C1 segment of cervical spinal cord (tissue), 14 donors: ENCODE measurements at regions not wholly inside any gene's neighbourhood (a gene's known extent, or its start where the extent isn't known, plus 50 kb on each side); places are given as distances from the start of the nearest gene placed in this dataset.

Experiments
- DNase-seq, 14 donors: peaks; one replicate each; lab custom pipeline; 2025; lab: John Stamatoyannopoulos, UW

DNA sequence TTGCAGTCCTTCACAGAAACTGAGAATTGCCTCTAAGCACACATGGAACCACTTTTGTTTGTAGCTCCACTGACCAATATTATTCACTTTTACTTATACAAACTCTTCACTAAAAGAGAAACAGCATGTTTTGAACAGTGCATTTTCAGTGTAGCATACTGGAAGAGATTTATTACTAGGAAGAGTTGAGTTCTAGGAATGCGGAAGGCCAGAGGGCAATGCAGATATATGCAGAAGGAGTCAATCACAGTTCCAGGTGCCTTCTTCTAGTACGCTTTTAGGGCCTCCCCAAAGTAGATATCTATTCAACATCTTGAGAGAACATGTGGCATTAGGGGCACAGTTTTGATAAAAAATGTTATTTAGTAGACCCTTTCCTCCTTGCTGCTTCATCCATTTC lies 1654.0 kb upstream of the ZEB2 start:
- no peak for DNase-seq

DNA sequence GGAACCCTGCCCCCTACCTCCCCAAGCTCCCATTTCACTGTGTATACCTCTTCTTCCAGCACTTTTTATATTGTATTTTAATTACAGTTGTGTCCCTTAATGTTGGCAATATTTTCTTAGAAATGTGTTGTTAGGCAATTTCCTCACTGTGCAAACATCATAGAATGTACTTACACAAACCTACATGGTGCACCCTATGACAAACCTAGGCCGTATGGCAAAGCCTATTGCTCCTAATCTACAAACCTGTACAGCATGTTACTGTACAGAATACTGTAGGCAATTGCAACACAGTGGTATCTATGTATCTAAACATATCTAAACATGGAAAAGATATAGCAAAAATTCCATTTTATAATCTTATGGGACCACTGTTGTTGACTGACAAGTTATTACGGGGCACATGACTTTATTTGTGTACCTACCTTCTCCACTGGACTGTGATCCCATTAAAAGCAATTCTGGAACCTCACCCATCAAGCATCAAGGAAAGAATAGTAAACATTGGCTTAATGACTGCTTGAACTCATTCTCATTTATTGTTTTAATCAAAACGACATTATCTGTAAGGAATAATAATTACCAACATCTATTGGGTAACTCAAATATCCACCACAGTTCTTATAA lies 1641.5 kb upstream of the ZEB2 start:
- no peak for DNase-seq

GRCh38 chr2:146158072-146158674 lies 1638.3 kb upstream of the ZEB2 start:
- DNase-seq, result no peak

- no peak for DNase-seq
Measured at GRCh38 chr2:146147448-146148012, 1627.6 kb upstream of the ZEB2 start.

DNA sequence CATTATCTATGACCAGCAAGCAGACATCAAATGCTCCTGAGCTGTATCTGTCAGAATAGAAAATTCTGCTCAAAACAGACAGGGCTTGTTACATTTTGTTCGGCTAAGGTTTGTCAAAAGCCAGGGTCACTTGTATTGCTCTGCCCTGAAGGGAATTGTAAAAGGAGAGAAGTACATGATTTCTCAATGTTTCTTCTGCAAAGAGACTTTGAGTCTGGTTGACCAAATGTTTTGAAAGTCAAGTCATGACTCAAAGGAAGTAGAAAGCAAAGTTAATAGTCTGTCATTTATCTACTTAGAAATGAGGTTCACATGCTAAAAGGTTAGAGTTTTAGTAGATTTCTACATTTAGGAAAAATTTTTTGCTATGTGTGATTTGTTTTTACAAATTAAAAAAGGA lies 1624.1 kb upstream of the ZEB2 start:
- no peak for DNase-seq

DNA sequence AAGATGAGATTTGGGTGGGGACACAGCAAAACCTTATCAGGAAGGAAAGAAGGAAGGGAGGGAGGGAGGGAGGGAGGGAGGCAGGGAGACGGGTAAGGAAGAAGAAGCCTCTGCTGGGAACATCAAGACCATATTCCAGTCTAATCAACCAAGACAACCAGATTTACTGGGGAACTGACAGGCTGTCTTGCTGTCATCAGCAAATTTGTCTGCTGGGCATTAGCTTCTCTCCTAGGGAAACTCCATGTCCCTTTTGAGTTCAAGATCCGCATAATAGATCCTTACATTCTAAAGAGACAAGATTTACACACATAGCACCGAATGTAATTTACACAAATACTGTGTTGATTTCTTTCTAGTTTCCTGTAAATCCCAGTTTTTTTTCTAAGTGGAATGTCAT lies 1618.9 kb upstream of the ZEB2 start:
- no peak for DNase-seq

DNA sequence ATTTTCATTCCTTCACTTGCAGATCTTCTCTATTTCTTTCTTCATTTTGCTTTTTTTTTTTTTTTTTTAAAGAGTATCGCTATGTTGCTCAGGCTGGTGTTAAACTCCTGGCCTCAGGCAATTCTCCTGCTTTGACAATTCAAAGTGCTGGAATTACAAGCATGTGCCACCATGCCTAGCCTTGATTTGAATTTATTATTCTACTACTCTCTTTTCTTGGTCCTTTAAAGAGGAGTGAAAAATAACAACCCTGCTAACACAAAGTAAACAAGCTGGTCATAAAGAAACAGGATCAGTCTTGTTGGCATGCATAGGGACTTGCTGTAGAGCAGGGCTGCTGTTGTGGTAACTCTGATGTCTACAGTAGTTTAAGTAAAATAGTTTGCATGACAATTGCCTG lies 1615.3 kb upstream of the ZEB2 start:
- no peak for DNase-seq

- no peak for DNase-seq
Measured at GRCh38 chr2:146131785-146132184, 1611.9 kb upstream of the ZEB2 start.

DNA sequence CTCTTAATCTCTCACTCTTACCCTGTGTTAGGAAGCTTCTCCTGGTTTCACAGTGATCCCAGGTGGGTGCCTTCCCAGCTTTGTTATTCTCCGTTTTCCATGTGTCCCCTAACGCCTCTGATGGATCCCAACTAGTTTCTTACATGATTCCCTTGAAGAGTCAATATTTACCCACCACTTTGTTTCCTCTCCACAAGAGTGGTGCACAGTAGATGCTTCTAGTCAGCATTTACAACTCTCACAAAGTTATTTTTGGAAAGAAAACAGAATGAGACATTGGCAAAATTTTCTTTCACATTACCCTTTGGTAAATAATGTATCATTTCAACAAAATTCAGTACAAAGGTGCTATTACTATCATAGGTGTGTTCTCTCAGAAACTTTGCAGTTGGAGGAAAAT lies 1611.1 kb upstream of the ZEB2 start:
- DNase-seq, result no peak

DNA sequence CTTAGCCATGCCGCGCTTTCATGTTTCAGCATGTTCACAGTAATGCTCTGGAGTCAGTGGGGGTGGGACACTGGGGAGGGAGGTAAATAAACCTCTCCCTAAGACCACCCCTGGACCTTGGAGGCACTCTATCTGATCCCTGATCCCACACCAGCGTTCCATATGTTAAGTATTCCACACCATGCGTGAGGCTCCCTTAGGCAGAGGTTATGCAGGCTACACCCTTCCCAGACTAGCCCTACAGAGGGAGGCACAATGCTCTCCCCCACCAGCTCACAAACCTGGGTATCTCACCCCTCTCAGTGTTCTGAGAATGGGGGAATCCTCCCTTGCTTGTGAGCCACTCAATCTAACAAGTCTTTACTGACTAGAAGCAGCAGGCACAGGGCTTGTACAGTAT lies 1610.4 kb upstream of the ZEB2 start:
- no peak for DNase-seq

GRCh38 chr2:146129231-146129630 lies 1609.3 kb upstream of the ZEB2 start:
- DNase-seq, result no peak

DNA sequence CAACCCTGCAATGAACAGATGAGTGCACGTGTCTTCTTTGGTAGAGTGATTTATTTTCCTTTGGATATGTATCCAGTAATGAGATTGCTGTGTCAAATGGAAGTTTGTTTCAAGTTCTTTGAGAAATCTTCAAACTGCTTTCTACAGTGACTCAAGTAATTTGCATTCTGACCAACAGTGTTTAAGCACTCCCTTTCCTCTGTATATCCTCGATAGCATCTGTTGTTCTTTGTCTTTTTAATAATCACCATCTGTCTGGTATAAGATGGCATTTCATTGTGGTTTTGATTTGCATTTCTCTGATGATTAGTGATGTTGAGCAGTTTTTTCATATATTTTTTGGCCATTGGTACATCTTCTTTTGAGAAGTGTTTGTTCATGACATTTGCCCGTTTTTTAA lies 1608.3 kb upstream of the ZEB2 start:
- no peak for DNase-seq

DNA sequence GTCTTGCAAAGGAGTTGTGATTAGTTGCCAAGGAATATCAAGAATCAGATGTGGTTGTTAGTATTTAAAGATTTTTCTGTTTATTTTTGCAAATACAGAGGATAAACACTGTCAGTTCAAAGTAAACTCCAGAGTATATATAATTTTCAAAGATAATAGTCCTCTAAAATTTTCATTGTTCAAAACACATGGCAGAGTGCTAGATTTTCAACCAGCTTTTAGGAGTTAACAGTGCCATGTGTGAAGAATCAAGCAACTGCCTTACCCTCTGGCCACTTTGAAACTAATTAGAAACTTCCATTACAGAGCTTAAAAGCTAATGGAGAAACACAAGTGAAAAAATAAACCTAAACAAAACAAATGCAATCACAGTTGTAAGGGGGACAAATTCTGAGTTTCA lies 1605.6 kb upstream of the ZEB2 start:
- DNase-seq, result no peak

DNA sequence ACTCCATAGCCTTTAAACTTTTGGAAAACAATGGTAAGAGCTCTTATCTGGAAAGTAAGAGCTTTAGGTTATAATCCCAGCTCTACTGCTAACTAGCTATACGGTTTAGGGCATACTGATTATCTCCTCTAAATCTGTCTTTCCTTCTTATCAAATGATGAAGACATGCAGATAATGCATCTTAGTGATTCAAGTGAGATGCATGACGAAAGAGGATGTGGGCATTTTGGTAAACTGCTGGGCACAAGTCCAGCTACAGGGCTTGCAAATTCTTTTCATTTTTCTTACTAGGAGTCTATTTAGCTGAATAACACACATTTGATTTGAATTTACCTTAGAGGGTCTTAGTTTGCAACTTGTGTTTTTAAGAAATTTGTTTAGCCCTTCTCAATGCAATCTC lies 1604.8 kb upstream of the ZEB2 start:
- DNase-seq, result no peak

GRCh38 chr2:146123714-146124113 lies 1603.8 kb upstream of the ZEB2 start:
- DNase-seq, result no peak

DNA sequence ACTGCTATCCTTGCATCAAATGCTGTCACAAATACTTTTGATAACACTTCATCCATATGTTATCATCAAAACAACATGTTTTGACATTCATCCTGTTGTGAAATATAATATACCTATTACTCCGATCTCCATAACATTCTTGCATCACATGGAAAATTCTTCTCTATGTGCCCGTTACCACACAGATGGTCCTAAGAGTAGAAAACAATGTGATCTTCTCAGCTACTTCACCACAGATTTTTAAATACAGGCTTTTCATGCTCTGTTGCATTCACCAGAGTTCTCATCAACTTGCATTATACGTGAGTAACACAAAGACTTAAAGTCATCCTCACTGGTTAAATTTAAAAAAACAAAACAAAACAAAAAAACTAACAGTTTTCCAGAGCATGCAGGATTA lies 1603.3 kb upstream of the ZEB2 start:
- DNase-seq, result no peak

DNA sequence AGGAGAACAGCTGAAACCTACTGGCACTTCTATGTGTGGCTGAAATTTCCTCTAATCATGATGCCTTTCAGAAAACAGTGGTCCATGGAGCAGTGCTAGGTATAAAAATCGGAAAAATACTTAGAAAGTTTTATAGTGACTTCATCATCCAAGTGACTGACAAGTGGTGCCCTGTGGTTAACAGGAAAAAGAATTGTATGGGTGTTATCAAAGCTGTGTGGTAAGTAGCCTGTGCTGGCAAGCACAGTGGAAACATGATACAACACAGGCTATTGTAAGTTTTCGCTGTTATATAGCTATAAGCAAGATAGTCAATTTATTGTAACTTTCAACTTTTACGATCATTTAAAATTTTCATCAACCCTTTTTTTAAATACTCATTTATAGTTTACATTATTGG lies 1599.7 kb upstream of the ZEB2 start:
- no peak for DNase-seq

- no peak for DNase-seq
Measured at GRCh38 chr2:146108993-146109392, 1589.1 kb upstream of the ZEB2 start.

- DNase-seq, result no peak
Measured at GRCh38 chr2:146094185-146094584, 1574.3 kb upstream of the ZEB2 start.

GRCh38 chr2:146081459-146081858 lies 1561.5 kb upstream of the ZEB2 start:
- DNase-seq, result no peak

- DNase-seq, result no peak
Measured at GRCh38 chr2:146080925-146081324, 1561.0 kb upstream of the ZEB2 start.

- no peak for DNase-seq
Measured at GRCh38 chr2:146079216-146079615, 1559.3 kb upstream of the ZEB2 start.

GRCh38 chr2:146077156-146077555 lies 1557.2 kb upstream of the ZEB2 start:
- DNase-seq, result no peak

- DNase-seq, result no peak
Measured at GRCh38 chr2:146068051-146068450, 1548.1 kb upstream of the ZEB2 start.
